Right cardiac atrium (tissue), 5 donors: ENCODE measurements at regions not wholly inside any gene's neighbourhood (a gene's known extent, or its start where the extent isn't known, plus 50 kb on each side); places are given as distances from the start of the nearest gene placed in this dataset.

Experiments used
- ATAC-seq, 2 donors: fragments of 200-7000 bp; cut with Tn5 transposase; one replicate each; pipeline versions ENCODE4 v1.8.0 to v1.9.1; 2020; ENCODE audit warnings: moderate library complexity in 2 of 2, mild to moderate bottlenecking in 1 of 2
- DNase-seq, 3 donors: peaks; one replicate each; pipeline ENCODE4 v3.0.0-alpha.2; 2020
- H3K27ac ChIP-seq: one replicate; pipeline ENCODE4 v1.5.1; 2013; ENCODE audit warnings: mild to moderate bottlenecking, low read length, control low read depth, moderate library complexity
- H3K27me3 ChIP-seq: one replicate; pipeline ENCODE4 v1.6.1; 2013; ENCODE audit not compliant: control insufficient read depth, insufficient read depth
- H3K4me1 ChIP-seq: one replicate; pipeline ENCODE4 v1.6.1; 2013; ENCODE audit warnings: low read length; ENCODE audit not compliant: control insufficient read depth, insufficient read depth
- H3K4me3 ChIP-seq: one replicate; pipeline ENCODE4 v1.5.1; 2013; ENCODE audit warnings: low read length, control low read depth
- H3K9me3 ChIP-seq: one replicate; pipeline ENCODE4 v1.6.1; 2013; ENCODE audit warnings: low read length; ENCODE audit not compliant: control insufficient read depth
- WGBS: extraction: QIAGEN DNeasy Blood & Tissue Kit; methylation state at CpG from one replicate; pipeline ENCODE4 v1.1.7; 2013; 5-methylcytosine and 5-hydroxymethylcytosine counted together
- intact Hi-C, 4 donors: fragments of 100-400 bp; cut with DNase I; formaldehyde crosslinking; loops; one replicate each; pipeline versions ENCODE4 v1.11.0 to v1.14.0; 2022 to 2023
- donor health status: healthy with polysubstance abuse.
- donor health status: DM: no; HTN: yes; CAD: no.
- donor health status: DM: no; HTN: no; CAD: no.
- donor health status: DM: no; HTN: yes; CAD: no; lungs with severe emphysema.
- donor health status: DM: yes; HTN: yes; CAD: no.

DNA sequence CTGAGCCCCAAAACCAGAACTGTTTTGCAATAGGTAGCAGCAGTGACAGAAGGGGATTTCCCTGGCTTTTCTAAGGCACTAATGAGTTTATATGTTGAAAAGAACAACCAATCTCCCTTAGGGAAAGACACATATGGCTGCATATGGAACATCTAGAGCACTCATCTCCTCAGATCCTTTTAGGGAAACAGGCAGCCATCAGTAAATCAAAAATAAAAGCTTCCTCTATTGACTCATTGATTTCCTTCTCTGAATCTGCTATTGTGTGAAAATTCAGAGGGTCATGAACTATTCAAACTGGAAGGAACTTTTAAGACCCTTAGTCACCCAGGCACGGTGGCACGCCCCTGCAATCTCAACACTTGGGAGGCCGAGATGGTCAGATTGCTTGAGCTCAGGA lies 110.9 kb upstream of the NANOS1 start:
- Histone ChIP-seq H3K9me3 (no peaks in the 10 kb centered on the region), H3K27ac (no peak overlapping the region), H3K4me3 (no peak overlapping the region), H3K27me3 (no peaks in the 10 kb centered on the region), H3K4me1 (no peaks in the 10 kb centered on the region)
- DNase-seq (no peak), ATAC-seq (no peak)
- 68% methylated on average over 3 of the region's 3 CpGs for WGBS
- intact Hi-C loops, result no loop called here

DNA sequence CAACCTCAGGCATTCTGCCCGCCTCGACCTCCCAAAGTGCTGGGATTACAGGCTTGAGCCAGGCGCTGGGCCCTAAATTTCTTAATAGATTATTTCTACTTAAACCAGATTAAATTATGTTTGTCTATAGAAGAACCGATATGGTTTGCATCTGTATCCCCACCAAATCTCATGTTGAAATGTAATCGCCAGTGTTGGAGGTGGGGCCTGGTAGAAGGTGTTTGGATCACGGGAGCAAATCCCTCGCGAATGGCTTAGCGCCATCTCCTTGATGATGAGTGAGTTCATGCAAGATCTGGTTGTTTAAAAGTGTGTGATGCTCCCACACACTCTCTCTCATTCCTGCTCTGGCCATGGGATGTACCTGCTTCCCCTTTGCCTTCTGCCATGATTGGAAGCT lies 109.3 kb upstream of the NANOS1 start:
- H3K4me3 ChIP-seq, result no peak overlapping the region
- no peak overlapping the region for H3K27ac ChIP-seq
- DNase-seq (no peak), ATAC-seq (no peak)
- 96% methylated on average over 9 of the region's 9 CpGs for WGBS
- H3K9me3 ChIP-seq, result no peaks in the 10 kb centered on the region
- intact Hi-C loops, result no loop called here
- H3K4me1 ChIP-seq, result no peaks in the 10 kb centered on the region
- no peaks in the 10 kb centered on the region for H3K27me3 ChIP-seq

DNA sequence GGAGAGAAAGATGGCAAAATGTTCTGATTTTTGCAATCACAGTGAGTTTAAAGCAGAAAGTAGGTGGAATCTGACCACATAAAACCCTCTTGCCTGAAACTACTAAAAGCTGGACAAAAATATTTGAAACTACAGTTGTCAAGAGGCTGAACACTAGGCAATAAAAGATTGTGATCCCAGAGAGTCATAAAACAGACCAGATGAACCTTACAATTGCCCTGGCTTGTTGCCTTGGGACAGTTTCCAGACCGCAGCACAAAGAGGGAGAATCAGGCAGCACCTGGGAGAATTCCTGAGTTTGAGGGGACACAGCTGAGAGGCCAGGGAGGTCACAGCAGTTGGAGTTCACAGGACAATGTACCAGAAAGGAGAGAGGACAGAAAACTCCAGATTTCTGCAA lies 107.3 kb upstream of the NANOS1 start:
- Histone ChIP-seq H3K4me1 (no peaks in the 10 kb centered on the region), H3K27ac (no peak overlapping the region), H3K9me3 (no peaks in the 10 kb centered on the region), H3K27me3 (no peaks in the 10 kb centered on the region), H3K4me3 (no peak overlapping the region)
- ATAC-seq, result no peak
- DNase-seq, result no peak
- intact Hi-C loops, result no loop called here
- 52% methylated on average over 1 of the region's 1 CpG for WGBS

DNA sequence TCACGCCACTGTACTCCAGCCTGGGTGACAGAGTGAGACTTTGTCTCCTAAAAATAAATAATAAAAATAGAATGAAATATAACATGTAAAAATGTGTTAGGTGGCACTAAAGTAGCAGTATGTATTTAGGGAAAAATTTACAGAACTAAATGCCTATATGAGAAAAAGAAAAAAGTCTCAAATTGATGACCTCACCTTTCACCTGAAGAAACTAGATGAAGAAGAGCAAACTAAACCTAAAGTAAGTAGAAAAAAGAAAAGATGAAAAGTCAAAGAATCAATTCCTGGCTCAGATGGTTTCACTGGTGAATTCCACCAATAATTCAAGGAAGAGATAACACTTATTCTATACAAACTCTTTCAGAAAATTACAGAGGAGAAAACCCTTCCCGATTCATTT lies 106.5 kb upstream of the NANOS1 start:
- 91% methylated on average over 2 of the region's 2 CpGs for WGBS
- intact Hi-C loops, result no loop called here
- H3K27ac ChIP-seq, result no peak overlapping the region
- ATAC-seq (no peak), DNase-seq (no peak)
- H3K4me1 ChIP-seq, result no peaks in the 10 kb centered on the region
- no peaks in the 10 kb centered on the region for H3K27me3 ChIP-seq
- no peak overlapping the region for H3K4me3 ChIP-seq
- no peaks in the 10 kb centered on the region for H3K9me3 ChIP-seq

DNA sequence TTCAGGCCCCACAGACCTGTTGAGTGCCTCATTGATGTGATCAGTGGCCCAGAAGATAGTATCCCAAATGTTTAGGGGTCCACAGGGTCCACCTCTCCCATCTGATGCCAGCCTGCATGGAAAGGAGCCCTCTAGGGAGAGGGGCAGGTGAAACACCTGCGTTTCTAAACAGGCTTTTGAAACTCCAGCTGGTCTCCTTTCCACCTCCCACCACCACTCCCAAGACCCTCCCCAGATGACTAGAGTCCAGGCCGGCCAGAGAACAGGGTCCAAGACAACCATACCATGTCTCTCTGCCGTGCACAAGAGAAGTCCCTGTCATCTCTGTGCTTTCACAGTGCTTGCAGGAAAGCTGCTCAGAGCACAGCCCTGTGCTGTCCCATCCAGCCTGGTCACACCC lies 105.0 kb upstream of the NANOS1 start:
- DNase-seq (no peak), ATAC-seq (no peak)
- intact Hi-C loops, result no loop called here
- Histone ChIP-seq H3K27ac (no peak overlapping the region), H3K27me3 (no peaks in the 10 kb centered on the region), H3K4me1 (no peaks in the 10 kb centered on the region), H3K4me3 (no peak overlapping the region), H3K9me3 (no peaks in the 10 kb centered on the region)
- 74% methylated on average over 3 of the region's 3 CpGs for WGBS

DNA sequence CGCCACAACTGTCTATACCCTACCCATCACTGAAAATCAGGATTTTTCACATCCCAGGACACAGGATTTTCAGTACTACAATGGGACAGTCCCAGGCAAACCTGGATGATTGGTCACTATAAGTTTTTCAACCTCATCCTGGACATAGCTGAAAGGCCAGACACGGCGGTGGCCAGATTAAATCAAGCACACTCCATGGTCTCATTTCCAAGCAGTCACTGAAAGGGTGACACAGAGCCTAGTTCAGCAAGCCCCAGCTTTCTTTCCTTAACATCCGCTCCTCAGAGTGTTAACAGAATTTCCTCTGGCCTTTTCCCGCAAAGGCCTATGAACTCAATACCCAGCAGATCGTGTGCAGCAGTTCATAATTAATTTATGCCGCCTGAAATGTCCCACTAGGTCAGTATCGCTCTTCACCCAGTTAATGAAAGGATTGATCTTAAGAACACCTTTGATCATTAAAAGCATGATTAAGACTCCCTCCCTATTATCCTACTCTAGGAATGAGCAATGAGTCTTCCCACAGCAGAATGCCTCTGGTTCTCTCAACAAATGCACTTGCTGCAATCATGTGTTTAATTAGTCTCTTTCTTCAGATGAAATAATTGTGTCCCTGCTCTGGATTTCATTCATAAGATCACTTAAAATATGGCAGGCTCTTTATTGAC lies 104.0 kb upstream of the NANOS1 start:
- intact Hi-C loops, result no loop called here
- DNase-seq (no peak), ATAC-seq (no peak)
- Histone ChIP-seq H3K4me3 (no peak overlapping the region), H3K9me3 (no peaks in the 10 kb centered on the region), H3K4me1 (no peaks in the 10 kb centered on the region), H3K27me3 (no peaks in the 10 kb centered on the region), H3K27ac (no peak overlapping the region)
- 88% methylated on average over 8 of the region's 8 CpGs for WGBS

DNA sequence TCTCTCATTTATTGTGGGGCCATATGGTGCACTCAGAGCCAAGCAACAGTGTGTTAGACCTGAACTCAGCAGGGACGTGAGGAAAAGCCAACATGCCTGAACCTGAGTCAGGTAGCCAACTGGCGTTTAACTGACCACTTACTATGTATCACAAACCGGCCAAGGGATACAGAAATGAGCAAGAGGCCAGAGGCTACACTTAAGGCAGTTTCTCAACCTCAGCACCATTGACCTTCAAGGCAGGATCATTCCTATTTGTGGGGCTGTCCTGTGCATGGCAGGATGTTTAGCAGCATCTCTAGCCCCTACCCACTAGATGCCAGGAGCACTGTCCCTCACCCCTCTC lies 103.5 kb upstream of the NANOS1 start:
- no peaks in the 10 kb centered on the region for H3K27me3 ChIP-seq
- WGBS, result 90% methylated on average over 3 of the region's 3 CpGs
- DNase-seq, result no peak
- ATAC-seq, result no peak
- H3K4me1 ChIP-seq, result no peaks in the 10 kb centered on the region
- intact Hi-C loops, result no loop called here
- no peak overlapping the region for H3K27ac ChIP-seq
- no peak overlapping the region for H3K4me3 ChIP-seq
- H3K9me3 ChIP-seq, result no peaks in the 10 kb centered on the region

DNA sequence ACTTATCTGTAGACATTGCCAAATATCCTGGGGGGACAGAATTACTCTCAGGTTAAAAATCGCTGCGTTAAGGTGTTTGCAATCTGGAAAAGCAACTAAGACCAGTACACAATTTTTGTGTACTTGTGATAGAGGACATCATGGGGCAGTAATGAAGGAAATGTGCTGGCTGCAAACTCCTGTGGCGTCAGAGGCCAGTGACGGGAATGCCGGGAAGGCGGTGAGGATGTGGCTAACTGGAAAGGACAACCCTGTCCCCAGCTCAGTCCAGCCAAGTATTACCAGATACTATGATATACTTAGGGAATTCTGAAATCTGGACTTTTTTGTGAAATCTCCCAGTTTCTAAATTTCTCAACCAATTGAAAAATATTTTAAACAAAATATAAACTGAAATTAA lies 103.1 kb upstream of the NANOS1 start:
- ATAC-seq, result no peak
- H3K4me3 ChIP-seq, result no peak overlapping the region
- DNase-seq, result no peak
- no peaks in the 10 kb centered on the region for H3K4me1 ChIP-seq
- no peaks in the 10 kb centered on the region for H3K9me3 ChIP-seq
- no peaks in the 10 kb centered on the region for H3K27me3 ChIP-seq
- H3K27ac ChIP-seq, result no peak overlapping the region
- intact Hi-C loops, result no loop called here
- WGBS, result 81% methylated on average over 6 of the region's 6 CpGs

DNA sequence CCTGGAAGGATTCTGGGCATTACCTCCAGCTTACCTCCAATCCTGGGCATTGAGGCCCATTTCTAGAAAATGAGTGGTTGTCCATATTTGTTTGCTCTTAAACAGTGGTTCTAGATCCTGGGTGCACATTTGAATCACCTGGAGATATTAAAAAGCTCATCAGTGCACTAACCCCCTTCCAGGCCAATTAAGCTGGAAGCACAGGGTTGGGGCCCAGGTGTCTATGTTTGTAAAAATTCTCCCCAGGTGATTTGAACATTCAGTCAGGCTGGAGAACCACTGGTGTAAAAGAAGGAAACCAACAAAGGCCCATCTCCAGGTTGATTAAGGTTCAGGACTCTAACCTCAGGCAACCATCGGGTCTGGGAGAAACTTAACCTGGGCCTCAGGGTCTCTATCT lies 102.6 kb upstream of the NANOS1 start:
- DNase-seq, result no peak
- intact Hi-C loops, result no loop called here
- WGBS, result 83% methylated on average over 1 of the region's 1 CpG

DNA sequence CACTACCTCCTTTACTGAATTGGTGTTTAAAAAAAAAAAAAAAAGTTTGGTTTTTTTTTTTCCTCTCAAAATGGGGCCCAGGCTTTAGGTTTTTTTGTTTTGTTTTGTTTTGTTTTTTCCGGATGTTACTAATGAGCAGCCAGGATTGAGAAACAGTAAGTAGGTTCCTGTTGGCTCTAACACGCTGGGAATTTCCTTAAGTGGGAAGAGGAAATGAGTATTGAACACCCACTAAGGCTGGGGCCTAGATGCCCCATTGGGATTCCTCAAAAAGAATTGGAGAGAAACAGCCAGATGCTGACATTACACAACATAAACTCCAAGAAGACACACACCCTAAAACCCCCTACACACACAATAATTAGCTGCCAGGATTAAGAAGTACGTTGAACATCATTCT lies 102.2 kb upstream of the NANOS1 start:
- Histone ChIP-seq H3K9me3 (no peaks in the 10 kb centered on the region), H3K4me3 (no peak overlapping the region), H3K27ac (no peak overlapping the region), H3K4me1 (no peaks in the 10 kb centered on the region), H3K27me3 (no peaks in the 10 kb centered on the region)
- DNase-seq, result no peak
- 63% methylated on average over 3 of the region's 3 CpGs for WGBS
- intact Hi-C loops, result no loop called here
- ATAC-seq, result no peak

More for the DNA sequence above, 102.6 kb upstream of the NANOS1 start:
- no peaks in the 10 kb centered on the region for H3K4me1 ChIP-seq
- H3K4me3 ChIP-seq, result no peak overlapping the region
- H3K27me3 ChIP-seq, result no peaks in the 10 kb centered on the region
- H3K27ac ChIP-seq, result no peak overlapping the region
- H3K9me3 ChIP-seq, result no peaks in the 10 kb centered on the region
- ATAC-seq, result no peak

DNA sequence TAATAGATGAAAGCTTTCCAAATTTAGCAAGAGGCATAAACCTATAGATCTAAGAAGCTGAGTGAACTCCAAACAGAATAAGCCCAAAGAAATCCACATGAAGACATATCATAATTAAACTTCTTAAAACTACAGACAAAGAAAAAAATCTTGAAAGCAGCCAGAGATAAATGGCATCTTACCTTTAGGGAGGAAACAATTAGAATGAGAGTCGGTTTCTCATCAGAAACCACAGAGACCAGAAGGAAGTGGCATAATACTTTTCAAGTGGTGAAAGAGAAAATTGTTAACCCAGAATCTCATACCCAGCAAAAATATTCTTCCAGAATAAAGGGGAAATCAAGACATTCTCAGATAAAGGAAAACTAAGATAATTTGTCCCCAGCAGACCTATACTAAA lies 98.9 kb upstream of the NANOS1 start:
- no peaks in the 10 kb centered on the region for H3K4me1 ChIP-seq
- no peak for DNase-seq
- intact Hi-C loops, result no loop called here
- H3K4me3 ChIP-seq, result no peak overlapping the region
- WGBS, result 67% methylated on average over 1 of the region's 1 CpG
- ATAC-seq, result no peak
- no peaks in the 10 kb centered on the region for H3K27me3 ChIP-seq
- H3K27ac ChIP-seq, result no peak overlapping the region
- H3K9me3 ChIP-seq, result no peaks in the 10 kb centered on the region

DNA sequence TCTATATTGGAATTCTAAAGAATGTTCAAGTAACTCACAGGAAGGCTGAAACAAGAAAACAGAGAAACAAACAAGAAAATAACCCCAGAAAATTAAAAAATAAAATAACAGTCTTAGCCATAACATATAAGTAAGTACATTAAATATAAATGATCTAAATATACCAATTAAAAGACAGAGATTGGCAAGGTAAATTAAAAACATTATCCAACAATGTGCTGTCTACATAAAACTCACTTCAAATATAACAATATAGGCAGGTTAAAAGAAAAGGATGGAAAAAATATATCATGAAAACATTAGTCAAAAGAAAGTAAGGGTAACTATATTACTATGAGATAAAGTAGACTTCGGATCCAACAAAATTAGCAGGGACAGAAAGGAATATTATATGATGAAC lies 98.1 kb upstream of the NANOS1 start:
- ATAC-seq (no peak), DNase-seq (no peak)
- WGBS, result 85% methylated on average over 1 of the region's 1 CpG
- intact Hi-C loops, result no loop called here
- no peak overlapping the region for H3K4me3 ChIP-seq
- H3K27me3 ChIP-seq, result no peaks in the 10 kb centered on the region
- H3K27ac ChIP-seq, result no peak overlapping the region
- no peaks in the 10 kb centered on the region for H3K4me1 ChIP-seq
- H3K9me3 ChIP-seq, result no peaks in the 10 kb centered on the region
